Ovary (tissue), 3 donors: ENCODE measurements at regions not wholly inside any gene's neighbourhood (a gene's known extent, or its start where the extent isn't known, plus 50 kb on each side); places are given as distances from the start of the nearest gene placed in this dataset.

ENCODE experiments used
- POLR2A ChIP-seq: fragments of 450-650 bp; IDR thresholded peaks from one replicate; pipeline ENCODE4 v1.6.1; 2017; ENCODE audit warnings: antibody characterized with exemption, mild to moderate bottlenecking, moderate library complexity
- TF ChIP-seq, protein P1 (sequence below), 3 donors: fragments of 450-650 bp in 2 of 3; fragments of 200-600 bp in 1 of 3; IDR thresholded peaks; one replicate each; pipeline versions ENCODE4 v1.5.1 to v1.8.0; 2016 to 2022; ENCODE audit warnings: antibody characterized with exemption in 3 of 3, mild to moderate bottlenecking in 1 of 3
- donor health status: DM: no; HTN: no; CAD: no.

DNA sequence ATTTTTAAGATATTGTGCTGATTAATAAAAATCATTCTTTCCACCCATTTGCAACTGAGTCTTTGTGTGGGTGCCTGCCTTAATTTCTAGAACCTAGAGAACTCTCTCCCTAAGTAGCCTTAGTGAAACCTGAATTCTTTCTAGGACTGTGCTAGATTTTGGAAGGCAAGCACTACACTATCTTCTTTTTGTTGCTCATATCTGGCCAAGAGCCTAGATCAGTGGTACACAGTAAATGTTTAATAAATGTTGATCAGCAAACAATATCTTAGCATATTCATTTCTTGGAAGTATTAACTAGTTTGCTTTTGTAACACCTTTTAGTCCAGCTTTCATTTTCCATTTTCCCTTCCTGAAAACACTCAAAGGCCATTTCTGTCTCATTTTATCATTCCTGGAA is 108.5 kb upstream of the CARMIL1 start:
- TF ChIP-seq, protein P1, sequence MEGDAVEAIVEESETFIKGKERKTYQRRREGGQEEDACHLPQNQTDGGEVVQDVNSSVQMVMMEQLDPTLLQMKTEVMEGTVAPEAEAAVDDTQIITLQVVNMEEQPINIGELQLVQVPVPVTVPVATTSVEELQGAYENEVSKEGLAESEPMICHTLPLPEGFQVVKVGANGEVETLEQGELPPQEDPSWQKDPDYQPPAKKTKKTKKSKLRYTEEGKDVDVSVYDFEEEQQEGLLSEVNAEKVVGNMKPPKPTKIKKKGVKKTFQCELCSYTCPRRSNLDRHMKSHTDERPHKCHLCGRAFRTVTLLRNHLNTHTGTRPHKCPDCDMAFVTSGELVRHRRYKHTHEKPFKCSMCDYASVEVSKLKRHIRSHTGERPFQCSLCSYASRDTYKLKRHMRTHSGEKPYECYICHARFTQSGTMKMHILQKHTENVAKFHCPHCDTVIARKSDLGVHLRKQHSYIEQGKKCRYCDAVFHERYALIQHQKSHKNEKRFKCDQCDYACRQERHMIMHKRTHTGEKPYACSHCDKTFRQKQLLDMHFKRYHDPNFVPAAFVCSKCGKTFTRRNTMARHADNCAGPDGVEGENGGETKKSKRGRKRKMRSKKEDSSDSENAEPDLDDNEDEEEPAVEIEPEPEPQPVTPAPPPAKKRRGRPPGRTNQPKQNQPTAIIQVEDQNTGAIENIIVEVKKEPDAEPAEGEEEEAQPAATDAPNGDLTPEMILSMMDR (IDR thresholded peaks at IDR 0.05): no peak
- TF ChIP-seq POLR2A: no peak
